Fibroblast of lung (primary cell): ENCODE measurements at regions not wholly inside any gene's neighbourhood (a gene's known extent, or its start where the extent isn't known, plus 50 kb on each side); places are given as distances from the start of the nearest gene placed in this dataset.

ENCODE experiments used
- CTCF ChIP-seq, 2 donors: IDR thresholded peaks in 1 of 2; conservative IDR thresholded peaks in 1 of 2; 1 replicate in 1 of 2; 2 replicates in 1 of 2; pipeline ENCODE4 v1.5.1; 2011 to 2012; ENCODE audit warnings: low read length in 2 of 2, control low read depth in 1 of 2, inconsistent platforms in 1 of 2, low read depth in 1 of 2, mild to moderate bottlenecking in 1 of 2
- EZH2 ChIP-seq: IDR thresholded peaks from 2 replicates; pipeline ENCODE4 v1.5.1; 2012; ENCODE audit warnings: low read length, control low read depth, mild to moderate bottlenecking; ENCODE audit errors: missing control alignments

- TF ChIP-seq CTCF (conservative IDR thresholded peaks at IDR 0.05 in 1 of 2, IDR thresholded peaks at IDR 0.05 in 1 of 2; ENCODE audit: low read depth in 1 of 2, low read length in 2 of 2) (no peak), EZH2 (no peak)
Observed at GRCh38 chr11:121886005-121886734, 229.8 kb downstream of the BLID start.
